HCT116 (cell line): ENCODE measurements at regions not wholly inside any gene's neighbourhood (a gene's known extent, or its start where the extent isn't known, plus 50 kb on each side); places are given as distances from the start of the nearest gene placed in this dataset.

Source experiments
- CTCF ChIP-seq, 3 experiments: fragments of 200-600 bp in 1 of 3; sonication (generic) in 1 of 3; IDR thresholded peaks in 2 of 3; conservative IDR thresholded peaks in 1 of 3; 2 replicates each; pipeline ENCODE4 v1.5.1; 2012 to 2017; ENCODE audit warnings: low read depth in 2 of 3, low read length in 2 of 3, antibody characterized with exemption in 1 of 3, borderline replicate concordance in 1 of 3, control low read depth in 1 of 3, mild to moderate bottlenecking in 1 of 3, mixed read lengths in 1 of 3, mixed run types in 1 of 3, moderate library complexity in 1 of 3; ENCODE audit not compliant: insufficient read depth in 1 of 3
- EGR1 ChIP-seq: IDR thresholded peaks from 2 replicates; pipeline ENCODE4 v1.6.1; 2012; ENCODE audit warnings: low read depth
- EZH2 ChIP-seq: fragments of 200-600 bp; sonication (generic); IDR thresholded peaks from 2 replicates; pipeline ENCODE4 v1.6.1; 2017; ENCODE audit warnings: antibody characterized with exemption, mixed run types
- EZH2phosphoT487 ChIP-seq: fragments of 200-600 bp; IDR thresholded peaks from 2 replicates; pipeline ENCODE4 v1.6.1; 2018; ENCODE audit warnings: antibody characterized with exemption, borderline replicate concordance
- JUND ChIP-seq: IDR thresholded peaks from 2 replicates; pipeline ENCODE4 v1.6.1; 2012
- POLR2A ChIP-seq: IDR thresholded peaks from 2 replicates; pipeline ENCODE4 v1.7.0; 2011; ENCODE audit warnings: borderline replicate concordance; ENCODE audit not compliant: insufficient read depth, insufficient read length; ENCODE audit errors: extremely low read depth
- POLR2AphosphoS5 ChIP-seq: IDR thresholded peaks from 2 replicates; pipeline ENCODE4 v1.6.1; 2011; ENCODE audit warnings: mild to moderate bottlenecking, low read depth, low read length, moderate library complexity
- RAD21 ChIP-seq: IDR thresholded peaks from 2 replicates; pipeline ENCODE4 v1.6.1; 2012; ENCODE audit warnings: low read depth, mild to moderate bottlenecking
- REST ChIP-seq: IDR thresholded peaks from 2 replicates; pipeline ENCODE4 v1.6.1; 2012; ENCODE audit warnings: low read depth

- no peak for TF ChIP-seq POLR2AphosphoS5
- TF ChIP-seq CTCF (IDR thresholded peaks at IDR 0.05 in 2 of 3, conservative IDR thresholded peaks at IDR 0.05 in 1 of 3; ENCODE audit: borderline replicate concordance in 1 of 3, insufficient read depth in 1 of 3, low read depth in 2 of 3, low read length in 2 of 3), result no peak
- TF ChIP-seq EZH2phosphoT487, result no peak
- TF ChIP-seq REST, result no peak
- no peak for TF ChIP-seq EGR1
- TF ChIP-seq RAD21, result no peak
- TF ChIP-seq POLR2A, result no peak
- TF ChIP-seq JUND, result no peak
- no peak for TF ChIP-seq EZH2
Observed at GRCh38 chr13:50543782-50544181, 299.7 kb downstream of the DLEU7 start.
